ENCODE measurements at regions not wholly inside any gene's neighbourhood (a gene's known extent, or its start where the extent isn't known, plus 50 kb on each side); places are given as distances from the start of the nearest gene placed in this dataset.

- WGBS, result 97% methylated on average over 3 of the region's 3 CpGs
- no peak for DNase-seq (ENCODE audit: low spot score in 2 of 2)
- H3K4me3 ChIP-seq, result no peak overlapping the region
- H3K27ac ChIP-seq, result no peak overlapping the region
- TF ChIP-seq EP300 (IDR thresholded peaks at IDR 0.05), result no peak
- no peak for TF ChIP-seq CTCF (IDR thresholded peaks at IDR 0.05)
- no peak for TF ChIP-seq POLR2AphosphoS5 (IDR thresholded peaks at IDR 0.05)
- no peak for TF ChIP-seq POLR2A (IDR thresholded peaks at IDR 0.05)
- no peaks in the 10 kb centered on the region for H3K36me3 ChIP-seq
- no peaks in the 10 kb centered on the region for H3K4me1 ChIP-seq
- H3K9me3 ChIP-seq, result no peaks in the 10 kb centered on the region
- no peaks in the 10 kb centered on the region for H3K27me3 ChIP-seq
These were observed 159.1 kb downstream of the IRS1 start for GRCh38 chr2:226640501-226640900.

DNA sequence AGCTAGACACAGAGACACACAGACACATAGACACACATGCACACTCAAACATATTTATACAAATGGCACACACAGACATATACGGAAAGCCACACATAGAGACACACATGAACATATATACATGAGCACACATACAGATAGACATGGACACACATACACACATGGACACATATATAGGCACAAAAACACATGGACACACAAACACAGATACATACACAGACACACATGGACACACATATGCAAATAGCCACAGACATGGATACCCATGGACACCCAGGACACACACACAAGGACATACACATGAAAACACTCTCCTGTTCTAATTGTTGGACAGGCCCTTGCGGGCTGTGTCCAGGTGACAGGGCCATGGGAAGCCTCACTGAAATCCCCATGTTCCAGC is 160.1 kb downstream of the IRS1 start:
- no peak for TF ChIP-seq EP300 (IDR thresholded peaks at IDR 0.05)
- TF ChIP-seq CTCF (IDR thresholded peaks at IDR 0.05), result no peak
- no peak for TF ChIP-seq POLR2AphosphoS5 (IDR thresholded peaks at IDR 0.05)
- TF ChIP-seq POLR2A (IDR thresholded peaks at IDR 0.05), result no peak
- H3K27ac ChIP-seq, result no peak overlapping the region
- no peaks in the 10 kb centered on the region for H3K9me3 ChIP-seq
- H3K4me3 ChIP-seq, result no peak overlapping the region
- H3K27me3 ChIP-seq, result no peaks in the 10 kb centered on the region
- H3K36me3 ChIP-seq, result no peaks in the 10 kb centered on the region
- 98% methylated on average over 2 of the region's 2 CpGs for whole genome bisulfite sequencing
- no peaks in the 10 kb centered on the region for H3K4me1 ChIP-seq
- DNase-seq (ENCODE audit: low spot score in 2 of 2), result no peak

GRCh38 chr2:226638576-226638975 is 161.0 kb downstream of the IRS1 start:
- no peak overlapping the region for H3K27ac ChIP-seq
- no peaks in the 10 kb centered on the region for H3K4me1 ChIP-seq
- TF ChIP-seq CTCF (IDR thresholded peaks at IDR 0.05) (no peak), POLR2AphosphoS5 (IDR thresholded peaks at IDR 0.05) (no peak)
- no peaks in the 10 kb centered on the region for H3K27me3 ChIP-seq
- WGBS, result 85% methylated on average over 9 of the region's 9 CpGs
- H3K36me3 ChIP-seq, result no peaks in the 10 kb centered on the region
- no peak overlapping the region for H3K4me3 ChIP-seq
- H3K9me3 ChIP-seq, result no peaks in the 10 kb centered on the region
- no peak for DNase-seq (ENCODE audit: low spot score in 2 of 2)

GRCh38 chr2:226637383-226637782 is 162.2 kb downstream of the IRS1 start:
- Histone ChIP-seq H3K4me3 (no peak overlapping the region), H3K27ac (no peak overlapping the region), H3K9me3 (no peaks in the 10 kb centered on the region), H3K36me3 (no peaks in the 10 kb centered on the region), H3K27me3 (no peaks in the 10 kb centered on the region), H3K4me1 (no peaks in the 10 kb centered on the region)
- no peak for DNase-seq (ENCODE audit: low spot score in 2 of 2)
- 84% methylated on average over 2 of the region's 2 CpGs for WGBS
- TF ChIP-seq CTCF (IDR thresholded peaks at IDR 0.05) (no peak), POLR2A (IDR thresholded peaks at IDR 0.05) (no peak), POLR2AphosphoS5 (IDR thresholded peaks at IDR 0.05) (no peak)

GRCh38 chr2:226636586-226636985 is 163.0 kb downstream of the IRS1 start:
- no peak for DNase-seq (ENCODE audit: low spot score in 2 of 2)
- H3K4me3 ChIP-seq, result no peak overlapping the region
- WGBS, result 95% methylated on average over 2 of the region's 2 CpGs
- no peaks in the 10 kb centered on the region for H3K9me3 ChIP-seq
- no peak for TF ChIP-seq POLR2AphosphoS5 (IDR thresholded peaks at IDR 0.05)
- no peak for TF ChIP-seq CTCF (IDR thresholded peaks at IDR 0.05)
- TF ChIP-seq EP300 (IDR thresholded peaks at IDR 0.05), result no peak
- TF ChIP-seq POLR2A (IDR thresholded peaks at IDR 0.05), result no peak
- no peaks in the 10 kb centered on the region for H3K36me3 ChIP-seq
- H3K27ac ChIP-seq, result no peak overlapping the region
- H3K27me3 ChIP-seq, result no peaks in the 10 kb centered on the region
- no peaks in the 10 kb centered on the region for H3K4me1 ChIP-seq
